Uterus (tissue), 3 donors: ENCODE measurements at regions not wholly inside any gene's neighbourhood (a gene's known extent, or its start where the extent isn't known, plus 50 kb on each side); places are given as distances from the start of the nearest gene placed in this dataset.
"Not testable (repeated sequence)": the region's sequence is repeated elsewhere in the genome, so short reads cannot be mapped to it uniquely, and the experiment has no call there.

Experiments
- DNase-seq, 2 donors: peaks; one replicate each; pipeline ENCODE4 v3.0.0-alpha.2; 2019 to 2020
- H3K27ac ChIP-seq, 2 donors: fragments of 200-600 bp; sonication (generic); 1 replicate in 1 of 2; 2 replicates in 1 of 2; pipeline ENCODE4 v1.5.1; 2016 to 2018
- H3K27me3 ChIP-seq, 2 donors: fragments of 200-600 bp; sonication (generic); one replicate each; pipeline ENCODE4 v1.5.1; 2018 to 2019; ENCODE audit warnings: control low read depth in 1 of 2
- H3K36me3 ChIP-seq, 2 donors: fragments of 200-600 bp; sonication (generic); one replicate each; pipeline ENCODE4 v1.5.1; 2019; ENCODE audit warnings: control low read depth in 1 of 2
- H3K4me1 ChIP-seq, 2 donors: fragments of 200-600 bp; sonication (generic); one replicate each; pipeline ENCODE4 v1.5.1; 2018 to 2019; ENCODE audit warnings: control low read depth in 1 of 2
- H3K4me3 ChIP-seq, 2 donors: fragments of 200-600 bp; sonication (generic); 1 replicate in 1 of 2; 2 replicates in 1 of 2; pipeline ENCODE4 v1.5.1; 2018 to 2019; ENCODE audit warnings: mild to moderate bottlenecking in 1 of 2
- H3K9me3 ChIP-seq, 2 donors: fragments of 200-600 bp; sonication (generic); one replicate each; pipeline ENCODE4 v1.5.1; 2019; ENCODE audit warnings: control low read depth in 1 of 2
- POLR2A ChIP-seq, 2 donors: fragments of 450-650 bp; IDR thresholded peaks; one replicate each; pipeline ENCODE4 v1.6.1; 2016; ENCODE audit warnings: antibody characterized with exemption in 2 of 2, mild to moderate bottlenecking in 1 of 2, moderate library complexity in 1 of 2
- intact Hi-C: fragments of 100-400 bp; cut with DNase I; formaldehyde crosslinking; loops from one replicate; pipeline ENCODE4 v1.15.1; 2023; ENCODE audit warnings: low total_unique reads
- TF ChIP-seq, protein P1 (sequence below), 4 experiments: fragments of 200-600 bp in 2 of 4; fragments of 450-650 bp in 2 of 4; sonication (generic) in 2 of 4; IDR thresholded peaks; one replicate each; pipeline ENCODE4 v1.5.1; 2016 to 2019; ENCODE audit warnings: antibody characterized with exemption in 4 of 4, mild to moderate bottlenecking in 2 of 4, moderate library complexity in 1 of 4
- donor health status: DM: yes; HTN: yes; CAD: no.

DNA sequence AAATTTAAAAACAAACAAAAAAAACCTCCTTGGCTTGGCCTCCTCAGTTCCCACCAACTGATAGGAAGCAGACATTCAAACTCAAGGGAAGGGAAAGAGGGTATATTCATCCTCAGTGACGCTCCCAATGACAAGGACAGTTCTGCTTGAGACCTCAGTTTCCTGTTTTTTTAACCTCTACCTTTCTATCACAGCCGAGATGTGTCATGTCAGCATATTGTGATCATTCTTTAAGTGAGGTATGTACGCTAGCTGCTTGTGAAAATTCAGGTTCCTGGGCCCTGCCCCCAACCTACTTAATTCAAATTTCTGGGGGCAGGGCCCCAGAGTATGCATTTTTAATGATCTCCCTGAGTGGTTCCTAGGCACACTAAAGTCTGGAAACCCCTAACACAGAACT lies 611.9 kb upstream of the TBX3 start:
- Histone ChIP-seq H3K27me3 (no peaks in the 10 kb centered on the region), H3K4me1 (no peaks in the 10 kb centered on the region), H3K36me3 (no peaks in the 10 kb centered on the region), H3K27ac (no peak overlapping the region), H3K9me3 (no peaks in the 10 kb centered on the region), H3K4me3 (no peak overlapping the region)
- intact Hi-C loops, result no loop called here
- TF ChIP-seq POLR2A (IDR thresholded peaks at IDR 0.05), result no peak
- TF ChIP-seq, protein P1, sequence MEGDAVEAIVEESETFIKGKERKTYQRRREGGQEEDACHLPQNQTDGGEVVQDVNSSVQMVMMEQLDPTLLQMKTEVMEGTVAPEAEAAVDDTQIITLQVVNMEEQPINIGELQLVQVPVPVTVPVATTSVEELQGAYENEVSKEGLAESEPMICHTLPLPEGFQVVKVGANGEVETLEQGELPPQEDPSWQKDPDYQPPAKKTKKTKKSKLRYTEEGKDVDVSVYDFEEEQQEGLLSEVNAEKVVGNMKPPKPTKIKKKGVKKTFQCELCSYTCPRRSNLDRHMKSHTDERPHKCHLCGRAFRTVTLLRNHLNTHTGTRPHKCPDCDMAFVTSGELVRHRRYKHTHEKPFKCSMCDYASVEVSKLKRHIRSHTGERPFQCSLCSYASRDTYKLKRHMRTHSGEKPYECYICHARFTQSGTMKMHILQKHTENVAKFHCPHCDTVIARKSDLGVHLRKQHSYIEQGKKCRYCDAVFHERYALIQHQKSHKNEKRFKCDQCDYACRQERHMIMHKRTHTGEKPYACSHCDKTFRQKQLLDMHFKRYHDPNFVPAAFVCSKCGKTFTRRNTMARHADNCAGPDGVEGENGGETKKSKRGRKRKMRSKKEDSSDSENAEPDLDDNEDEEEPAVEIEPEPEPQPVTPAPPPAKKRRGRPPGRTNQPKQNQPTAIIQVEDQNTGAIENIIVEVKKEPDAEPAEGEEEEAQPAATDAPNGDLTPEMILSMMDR (IDR thresholded peaks at IDR 0.05), result no peak
- no peak for DNase-seq

DNA sequence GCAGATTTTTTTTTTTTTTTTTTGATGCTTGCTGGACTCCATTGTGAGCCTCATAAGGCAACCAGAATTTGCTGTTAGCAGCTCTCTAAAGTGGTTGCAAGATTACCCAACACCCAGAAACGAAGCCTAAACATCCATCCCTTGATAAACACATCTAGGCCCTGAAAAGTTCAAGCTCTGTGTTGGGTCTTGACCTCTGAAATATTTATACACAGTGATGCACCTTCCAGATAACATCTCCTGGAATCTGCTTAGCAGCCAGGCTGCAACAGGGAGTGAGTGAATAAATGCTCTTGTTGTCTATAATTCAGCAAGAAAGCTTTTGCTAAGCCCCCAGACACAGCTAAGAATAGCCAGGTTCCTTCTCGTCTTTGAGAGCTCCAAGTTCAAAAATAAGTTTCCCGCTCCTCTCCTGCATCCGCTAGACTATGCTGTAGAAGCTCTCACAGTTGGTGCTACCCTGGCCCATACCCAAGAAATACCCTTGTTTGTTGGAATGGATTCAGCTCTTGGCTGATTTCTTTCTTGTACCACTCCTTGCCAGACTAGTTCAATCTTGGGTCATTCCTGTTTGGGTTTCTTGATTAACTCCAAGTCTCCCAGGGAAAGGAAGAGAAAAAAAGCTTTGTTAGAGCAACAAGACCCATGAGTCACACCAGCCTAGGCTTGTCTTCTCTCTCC lies 610.6 kb upstream of the TBX3 start:
- Histone ChIP-seq H3K27ac (peak overlapping the region in 1 of 2 donors; percentile 43), H3K4me3 (no peak overlapping the region), H3K36me3 (no peaks in the 10 kb centered on the region), H3K9me3 (no peaks in the 10 kb centered on the region), H3K27me3 (no peaks in the 10 kb centered on the region), H3K4me1 (no peaks in the 10 kb centered on the region)
- DNase-seq, result peak in 1 of 2 donors; percentile 22
- intact Hi-C loops, result no loop called here
- no peak for TF ChIP-seq POLR2A (IDR thresholded peaks at IDR 0.05)
- TF ChIP-seq, protein P1 (IDR thresholded peaks at IDR 0.05), result no peak

DNA sequence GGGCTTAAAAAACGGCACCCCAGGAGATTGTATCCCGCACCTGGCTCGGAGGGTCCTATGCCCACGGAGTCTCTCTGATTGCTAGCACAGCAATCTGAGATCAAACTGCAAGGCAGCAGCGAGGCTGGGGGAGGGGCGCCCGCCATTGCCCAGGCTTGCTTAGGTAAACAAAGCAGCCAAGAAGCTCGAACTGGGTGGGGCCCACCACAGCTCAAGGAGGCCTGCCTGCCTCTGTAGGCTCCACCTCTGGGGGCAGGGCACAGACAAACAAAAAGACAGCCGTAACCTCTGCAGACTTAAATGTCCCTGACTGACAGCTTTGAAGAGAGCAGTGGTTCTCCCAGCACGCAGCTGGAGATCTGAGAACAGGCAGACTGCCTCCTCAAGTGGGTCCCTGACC lies 601.5 kb upstream of the TBX3 start:
- H3K27ac ChIP-seq, H3K9me3 ChIP-seq, H3K4me3 ChIP-seq, intact Hi-C loops, H3K4me1 ChIP-seq, H3K27me3 ChIP-seq, H3K36me3 ChIP-seq, DNase-seq: not testable (repeated sequence)

DNA sequence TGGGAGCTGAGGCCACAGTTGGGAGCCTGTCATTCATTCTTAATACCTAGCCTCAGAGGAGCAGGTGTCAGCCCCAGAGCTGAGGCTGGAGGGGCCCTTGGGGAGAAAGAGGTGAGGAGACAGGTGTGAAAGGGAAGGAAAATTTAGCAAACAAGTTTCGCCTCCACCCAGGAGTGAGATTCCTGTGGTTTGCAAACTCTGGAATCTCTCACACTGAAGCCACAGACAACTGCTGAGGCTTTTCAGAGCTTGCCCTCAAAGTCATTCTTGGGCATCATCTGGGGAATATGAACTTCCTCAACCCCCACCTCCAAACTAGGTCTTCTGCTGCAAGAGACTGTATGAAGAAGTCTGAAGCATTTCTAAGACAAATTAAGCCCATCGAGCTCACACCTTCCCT lies 589.5 kb upstream of the TBX3 start:
- intact Hi-C loops, result no loop called here
- DNase-seq, result no peak
- Histone ChIP-seq H3K27me3 (no peaks in the 10 kb centered on the region), H3K36me3 (no peaks in the 10 kb centered on the region), H3K9me3 (no peaks in the 10 kb centered on the region), H3K4me3 (no peak overlapping the region), H3K4me1 (no peaks in the 10 kb centered on the region), H3K27ac (no peak overlapping the region)
- TF ChIP-seq, protein P1 (IDR thresholded peaks at IDR 0.05), result no peak
- TF ChIP-seq POLR2A (IDR thresholded peaks at IDR 0.05), result no peak

DNA sequence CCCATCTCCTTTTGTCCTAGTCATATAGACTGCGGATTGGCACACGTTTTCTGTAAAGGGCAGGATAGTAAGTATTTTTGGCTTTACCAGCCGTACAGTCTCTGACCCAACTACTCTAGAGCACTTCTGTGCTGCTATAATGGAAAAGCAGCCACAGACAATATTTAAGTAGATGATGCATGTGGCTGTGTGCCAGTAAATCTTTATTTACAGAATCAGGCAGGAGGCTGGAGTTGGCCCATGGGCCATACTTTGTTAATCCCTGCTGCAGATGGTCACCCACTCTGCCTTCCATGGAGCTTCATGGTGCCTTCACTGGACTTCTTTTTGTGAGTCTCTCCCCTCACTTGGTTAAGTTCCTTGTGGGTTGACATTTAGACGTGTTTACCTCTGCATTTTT lies 584.5 kb upstream of the TBX3 start:
- no peaks in the 10 kb centered on the region for H3K4me1 ChIP-seq
- H3K4me3 ChIP-seq, result no peak overlapping the region
- no peak for DNase-seq
- TF ChIP-seq POLR2A (IDR thresholded peaks at IDR 0.05), result no peak
- TF ChIP-seq, protein P1 (IDR thresholded peaks at IDR 0.05), result no peak
- no peaks in the 10 kb centered on the region for H3K27me3 ChIP-seq
- H3K27ac ChIP-seq, result no peak overlapping the region
- no peaks in the 10 kb centered on the region for H3K36me3 ChIP-seq
- intact Hi-C loops, result no loop called here
- H3K9me3 ChIP-seq, result no peaks in the 10 kb centered on the region

DNA sequence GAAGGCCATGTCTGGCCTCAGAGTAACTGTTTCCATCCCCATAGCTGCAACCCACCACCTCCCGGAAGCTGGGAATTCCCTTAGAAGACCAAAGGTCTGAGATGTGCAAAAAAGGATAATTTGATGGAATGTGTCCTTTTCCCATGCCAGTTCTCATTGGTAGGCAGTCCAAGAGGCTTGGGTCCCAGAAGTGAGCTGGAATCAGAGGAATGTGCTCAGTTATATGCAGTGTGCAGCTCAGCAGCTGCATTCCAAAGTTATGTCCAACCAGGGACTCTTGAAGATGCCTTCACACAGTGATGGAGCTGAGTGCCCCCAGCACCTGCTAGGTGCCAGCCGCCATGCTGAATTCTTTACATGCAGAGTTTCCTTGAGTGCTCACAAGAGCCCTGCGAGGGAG lies 583.9 kb upstream of the TBX3 start:
- intact Hi-C loops, result no loop called here
- TF ChIP-seq, protein P1 (IDR thresholded peaks at IDR 0.05), result no peak
- no peak for TF ChIP-seq POLR2A (IDR thresholded peaks at IDR 0.05)
- Histone ChIP-seq H3K4me1 (no peaks in the 10 kb centered on the region), H3K4me3 (no peak overlapping the region), H3K27me3 (no peaks in the 10 kb centered on the region), H3K9me3 (no peaks in the 10 kb centered on the region), H3K36me3 (no peaks in the 10 kb centered on the region), H3K27ac (no peak overlapping the region)
- DNase-seq, result no peak
